ENCODE measurements at regions not wholly inside any gene's neighbourhood (a gene's known extent, or its start where the extent isn't known, plus 50 kb on each side); places are given as distances from the start of the nearest gene placed in this dataset.
"Not testable (repeated sequence)": the region's sequence is repeated elsewhere in the genome, so short reads cannot be mapped to it uniquely, and the experiment has no call there.

- ATAC-seq (no peak), DNase-seq (ENCODE audit: low spot score in 2 of 2) (no peak)
- Mint-ChIP-seq H3K36me3 (no peaks in the 10 kb centered on the region), H3K27ac (no peak overlapping the region), H3K9me3 (peaks cover 3 to 4% of the 10 kb centered on the region in 2 donors)
Observed at GRCh38 chr6:10136636-10137035, 278.2 kb downstream of the TFAP2A start.

- not testable (repeated sequence) for H3K36me3 Mint-ChIP-seq, ATAC-seq, H3K27ac Mint-ChIP-seq
Observed at GRCh38 chr6:10134185-10134584, 280.7 kb downstream of the TFAP2A start.

GRCh38 chr6:10128721-10129120, 286.2 kb downstream of the TFAP2A start:
- DNase-seq (ENCODE audit: low spot score in 2 of 2) (no peak), ATAC-seq (no peak)
- H3K9me3 Mint-ChIP-seq, result peaks cover 0 to 12% of the 10 kb centered on the region in 2 donors

More at GRCh38 chr6:10134185-10134584, 280.7 kb downstream of the TFAP2A start:
- not testable (repeated sequence) for H3K9me3 Mint-ChIP-seq; DNase-seq (ENCODE audit: low spot score in 2 of 2)

GRCh38 chr6:10122164-10122563, 292.7 kb downstream of the TFAP2A start:
- Mint-ChIP-seq H3K9me3 (peaks cover 0 to 12% of the 10 kb centered on the region in 2 donors), H3K27ac (no peak overlapping the region), H3K36me3 (no peaks in the 10 kb centered on the region)
- no peak for DNase-seq (ENCODE audit: low spot score in 2 of 2)
- no peak for ATAC-seq

More at GRCh38 chr6:10128721-10129120, 286.2 kb downstream of the TFAP2A start:
- Mint-ChIP-seq H3K36me3 (no peaks in the 10 kb centered on the region), H3K27ac (no peak overlapping the region)

- H3K27ac Mint-ChIP-seq, result no peak overlapping the region
- H3K9me3 Mint-ChIP-seq, result peaks cover 0 to 6% of the 10 kb centered on the region in 2 donors
- ATAC-seq (no peak), DNase-seq (ENCODE audit: low spot score in 2 of 2) (no peak)
- peaks cover 0 to 4% of the 10 kb centered on the region in 2 donors for H3K36me3 Mint-ChIP-seq
Observed at GRCh38 chr6:10112871-10113549, 301.9 kb downstream of the TFAP2A start.

- no peak for ATAC-seq
- peaks cover 0 to 4% of the 10 kb centered on the region in 2 donors for H3K36me3 Mint-ChIP-seq
- no peak for DNase-seq (ENCODE audit: low spot score in 2 of 2)
- H3K9me3 Mint-ChIP-seq, result peaks cover 0 to 6% of the 10 kb centered on the region in 2 donors
- no peak overlapping the region for H3K27ac Mint-ChIP-seq
Observed at GRCh38 chr6:10111975-10112374, 302.9 kb downstream of the TFAP2A start.

- ATAC-seq, result no peak
- DNase-seq (ENCODE audit: low spot score in 2 of 2), result no peak
- Mint-ChIP-seq H3K27ac (no peak overlapping the region), H3K36me3 (no peaks in the 10 kb centered on the region), H3K9me3 (no peaks in the 10 kb centered on the region)
Observed at GRCh38 chr6:10101551-10102252, 313.2 kb downstream of the TFAP2A start.

GRCh38 chr6:10099529-10100140, 315.2 kb downstream of the TFAP2A start:
- Mint-ChIP-seq H3K9me3 (peaks cover 4 to 5% of the 10 kb centered on the region in 2 donors), H3K27ac (no peak overlapping the region), H3K36me3 (no peaks in the 10 kb centered on the region)
- ATAC-seq, result no peak
- no peak for DNase-seq (ENCODE audit: low spot score in 2 of 2)

GRCh38 chr6:10098756-10099528, 315.9 kb downstream of the TFAP2A start:
- Mint-ChIP-seq H3K9me3 (peaks cover 7 to 12% of the 10 kb centered on the region in 2 donors), H3K27ac (no peak overlapping the region), H3K36me3 (peaks cover 0 to 4% of the 10 kb centered on the region in 2 donors)
- DNase-seq (ENCODE audit: low spot score in 2 of 2) (no peak), ATAC-seq (no peak)

GRCh38 chr6:10093282-10093681, 321.6 kb downstream of the TFAP2A start:
- no peak for ATAC-seq
- Mint-ChIP-seq H3K27ac (no peak overlapping the region), H3K9me3 (peaks cover 9 to 16% of the 10 kb centered on the region in 2 donors), H3K36me3 (peaks cover 0 to 8% of the 10 kb centered on the region in 2 donors)
- no peak for DNase-seq (ENCODE audit: low spot score in 2 of 2)

- DNase-seq (ENCODE audit: low spot score in 2 of 2) (no peak), ATAC-seq (no peak)
- H3K9me3 Mint-ChIP-seq, result peaks cover 0 to 5% of the 10 kb centered on the region in 2 donors
- no peaks in the 10 kb centered on the region for H3K36me3 Mint-ChIP-seq
- H3K27ac Mint-ChIP-seq, result no peak overlapping the region
Observed at GRCh38 chr6:10084111-10084986, 330.5 kb downstream of the TFAP2A start.

GRCh38 chr6:10082385-10082784, 332.5 kb downstream of the TFAP2A start:
- no peak for ATAC-seq
- Mint-ChIP-seq H3K9me3 (peaks cover 0 to 5% of the 10 kb centered on the region in 2 donors), H3K27ac (no peak overlapping the region)

GRCh38 chr6:10081957-10082356, 332.9 kb downstream of the TFAP2A start:
- ATAC-seq (no peak), DNase-seq (ENCODE audit: low spot score in 2 of 2) (no peak)
- H3K9me3 Mint-ChIP-seq, result peaks cover 0 to 5% of the 10 kb centered on the region in 2 donors
- H3K36me3 Mint-ChIP-seq, result no peaks in the 10 kb centered on the region
- no peak overlapping the region for H3K27ac Mint-ChIP-seq

More at GRCh38 chr6:10082385-10082784, 332.5 kb downstream of the TFAP2A start:
- H3K36me3 Mint-ChIP-seq, result no peaks in the 10 kb centered on the region
- DNase-seq (ENCODE audit: low spot score in 2 of 2), result no peak

GRCh38 chr6:10081075-10081474, 333.8 kb downstream of the TFAP2A start:
- Mint-ChIP-seq H3K36me3 (no peaks in the 10 kb centered on the region), H3K9me3 (peaks cover 0 to 5% of the 10 kb centered on the region in 2 donors), H3K27ac (no peak overlapping the region)
- DNase-seq (ENCODE audit: low spot score in 2 of 2) (no peak), ATAC-seq (no peak)

- Mint-ChIP-seq H3K27ac (no peak overlapping the region), H3K9me3 (peaks cover 0 to 5% of the 10 kb centered on the region in 2 donors), H3K36me3 (no peaks in the 10 kb centered on the region)
- ATAC-seq, result no peak
- DNase-seq (ENCODE audit: low spot score in 2 of 2), result no peak
Observed at GRCh38 chr6:10080561-10080960, 334.3 kb downstream of the TFAP2A start.

GRCh38 chr6:10078581-10078980, 336.3 kb downstream of the TFAP2A start:
- H3K36me3 Mint-ChIP-seq, result no peaks in the 10 kb centered on the region
- ATAC-seq (no peak), DNase-seq (ENCODE audit: low spot score in 2 of 2) (no peak)
- H3K27ac Mint-ChIP-seq, result no peak overlapping the region
- peaks cover 5 to 7% of the 10 kb centered on the region in 2 donors for H3K9me3 Mint-ChIP-seq

Data from activated naive CD4-positive, alpha-beta T cell treated with anti-CD3 and anti-CD28 coated beads, Interleukin-2, amount 50 U/mL, for 72 hours (primary cell).